Astrocyte of the cerebellum (primary cell): ENCODE measurements at regions not wholly inside any gene's neighbourhood (a gene's known extent, or its start where the extent isn't known, plus 50 kb on each side); places are given as distances from the start of the nearest gene placed in this dataset.
"Not testable (repeated sequence)": the region's sequence is repeated elsewhere in the genome, so short reads cannot be mapped to it uniquely, and the experiment has no call there.

Experiments
- DNase-seq: peaks from one replicate; pipeline ENCODE4 v3.0.0-alpha.2; 2011; ENCODE audit warnings: low read depth
- H3K4me3 ChIP-seq: 2 replicates; pipeline ENCODE4 v1.5.1; 2011; ENCODE audit warnings: mild to moderate bottlenecking, low read depth, low read length, moderate library complexity
- in situ Hi-C: cut with HindIII; loops from 2 replicates; pipeline ENCODE4 v1.10.0; 2017; ENCODE audit warnings: low sequenced_read_pairs
- TF ChIP-seq, protein P1 (sequence below): IDR thresholded peaks from 2 replicates; pipeline ENCODE4 v1.5.1; 2012; ENCODE audit warnings: low read length, low read depth, moderate library complexity, mild to moderate bottlenecking; ENCODE audit errors: missing control alignments

DNA sequence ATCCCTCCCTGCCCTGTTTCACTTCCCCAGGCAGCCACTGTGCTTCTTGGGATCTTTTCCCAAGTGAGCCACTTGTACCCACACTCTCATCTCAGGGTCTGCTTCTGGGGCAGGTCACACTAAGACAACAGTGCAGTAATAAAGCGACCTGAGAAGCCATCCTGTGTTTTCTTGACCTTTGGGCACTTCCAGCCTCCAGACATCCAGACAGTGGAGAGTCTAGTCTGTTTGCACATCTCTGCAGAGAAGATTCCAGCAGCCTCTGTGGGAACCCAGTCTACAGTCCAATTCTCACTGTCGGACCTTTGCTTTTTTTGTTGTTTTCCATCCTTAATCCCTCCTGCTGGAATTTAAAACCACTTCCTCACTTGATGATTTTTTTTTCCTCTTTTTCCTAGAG, 50.3 kb upstream of the ATP6AP2 start:
- in situ Hi-C loops, result no loop called here
- DNase-seq, result no peak
- TF ChIP-seq, protein P1, sequence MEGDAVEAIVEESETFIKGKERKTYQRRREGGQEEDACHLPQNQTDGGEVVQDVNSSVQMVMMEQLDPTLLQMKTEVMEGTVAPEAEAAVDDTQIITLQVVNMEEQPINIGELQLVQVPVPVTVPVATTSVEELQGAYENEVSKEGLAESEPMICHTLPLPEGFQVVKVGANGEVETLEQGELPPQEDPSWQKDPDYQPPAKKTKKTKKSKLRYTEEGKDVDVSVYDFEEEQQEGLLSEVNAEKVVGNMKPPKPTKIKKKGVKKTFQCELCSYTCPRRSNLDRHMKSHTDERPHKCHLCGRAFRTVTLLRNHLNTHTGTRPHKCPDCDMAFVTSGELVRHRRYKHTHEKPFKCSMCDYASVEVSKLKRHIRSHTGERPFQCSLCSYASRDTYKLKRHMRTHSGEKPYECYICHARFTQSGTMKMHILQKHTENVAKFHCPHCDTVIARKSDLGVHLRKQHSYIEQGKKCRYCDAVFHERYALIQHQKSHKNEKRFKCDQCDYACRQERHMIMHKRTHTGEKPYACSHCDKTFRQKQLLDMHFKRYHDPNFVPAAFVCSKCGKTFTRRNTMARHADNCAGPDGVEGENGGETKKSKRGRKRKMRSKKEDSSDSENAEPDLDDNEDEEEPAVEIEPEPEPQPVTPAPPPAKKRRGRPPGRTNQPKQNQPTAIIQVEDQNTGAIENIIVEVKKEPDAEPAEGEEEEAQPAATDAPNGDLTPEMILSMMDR, result no peak
- no peak overlapping the region for H3K4me3 ChIP-seq

DNA sequence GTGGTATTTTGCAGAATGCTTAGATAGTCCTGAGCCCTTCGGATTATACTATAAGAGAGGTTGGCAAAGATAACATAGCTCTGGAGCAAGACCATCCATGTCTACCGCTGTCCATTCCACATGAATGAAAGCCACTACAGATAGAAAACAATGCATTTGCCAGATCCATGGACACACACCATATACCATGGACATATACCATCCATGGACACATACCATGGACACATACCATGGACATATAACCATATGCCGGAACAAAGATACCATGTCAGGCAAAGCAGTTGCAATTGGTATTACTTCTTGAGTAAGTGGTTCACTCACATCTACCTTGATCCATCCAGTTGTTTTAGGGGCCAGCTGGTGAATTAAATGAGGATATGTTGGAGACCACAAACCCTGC, 53.2 kb upstream of the ATP6AP2 start:
- in situ Hi-C loops, result no loop called here
- H3K4me3 ChIP-seq, result no peak overlapping the region
- TF ChIP-seq, protein P1, result no peak
- no peak for DNase-seq

DNA sequence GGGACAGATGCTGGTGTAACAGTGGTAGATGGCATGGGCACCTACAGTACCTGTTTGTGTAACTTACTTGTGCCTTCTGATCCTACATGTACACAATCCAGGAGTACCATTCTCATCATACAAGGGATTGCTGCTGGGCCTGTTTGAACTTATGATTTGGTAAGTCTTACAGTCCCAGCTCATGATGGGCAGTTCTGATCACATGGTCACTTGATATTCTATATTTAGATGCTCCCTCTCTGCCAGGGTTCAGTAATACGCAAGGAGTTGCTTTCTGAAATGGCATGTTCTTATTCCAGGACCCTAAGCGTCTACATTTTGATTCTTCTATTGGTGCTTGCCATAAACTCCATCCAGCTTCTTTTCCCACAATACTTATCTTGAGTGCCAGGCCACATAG, 54.4 kb upstream of the ATP6AP2 start:
- in situ Hi-C loops, result no loop called here
- H3K4me3 ChIP-seq, result no peak overlapping the region
- no peak for DNase-seq
- TF ChIP-seq, protein P1, result no peak

DNA sequence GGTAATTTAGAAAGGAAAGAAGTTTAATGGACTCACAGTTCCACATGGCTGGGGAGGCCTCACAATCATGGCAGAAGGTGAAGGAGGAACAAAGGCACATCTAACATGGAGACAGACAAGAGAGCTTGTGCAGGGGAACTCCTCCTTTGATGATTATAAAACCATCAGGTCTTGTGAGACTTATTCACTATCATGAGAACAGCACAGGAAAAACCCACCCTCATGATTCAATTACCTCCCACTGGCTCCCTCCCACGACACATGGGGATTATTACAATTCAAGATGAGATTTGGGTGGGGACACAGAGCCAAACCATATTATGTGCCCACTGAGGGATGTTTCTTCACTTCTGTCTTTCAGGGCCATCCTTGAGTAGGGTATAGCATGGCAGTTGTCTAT, 54.9 kb upstream of the ATP6AP2 start:
- in situ Hi-C loops, H3K4me3 ChIP-seq, DNase-seq: not testable (repeated sequence)

DNA sequence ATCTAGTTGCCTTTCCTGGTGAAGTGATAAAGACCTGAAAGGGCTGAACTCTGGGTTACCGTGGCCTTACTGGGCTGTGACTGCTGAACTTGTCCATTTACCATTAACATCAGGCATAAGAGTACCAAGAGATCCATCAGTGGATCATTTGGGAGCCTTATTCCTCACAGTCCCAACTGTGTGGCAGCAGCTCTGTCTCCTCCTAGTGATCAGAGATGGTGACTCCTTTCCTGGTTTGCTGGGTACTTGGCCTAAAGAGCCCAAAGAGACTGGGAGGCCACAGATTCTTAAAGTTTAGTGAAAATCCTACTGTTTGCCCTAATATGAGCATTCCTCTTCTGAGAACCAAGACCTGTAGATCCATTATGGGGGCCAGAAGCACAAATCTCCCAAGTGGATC, 56.3 kb upstream of the ATP6AP2 start:
- no peak overlapping the region for H3K4me3 ChIP-seq
- in situ Hi-C loops, result no loop called here
- DNase-seq, result no peak
- TF ChIP-seq, protein P1, result no peak

DNA sequence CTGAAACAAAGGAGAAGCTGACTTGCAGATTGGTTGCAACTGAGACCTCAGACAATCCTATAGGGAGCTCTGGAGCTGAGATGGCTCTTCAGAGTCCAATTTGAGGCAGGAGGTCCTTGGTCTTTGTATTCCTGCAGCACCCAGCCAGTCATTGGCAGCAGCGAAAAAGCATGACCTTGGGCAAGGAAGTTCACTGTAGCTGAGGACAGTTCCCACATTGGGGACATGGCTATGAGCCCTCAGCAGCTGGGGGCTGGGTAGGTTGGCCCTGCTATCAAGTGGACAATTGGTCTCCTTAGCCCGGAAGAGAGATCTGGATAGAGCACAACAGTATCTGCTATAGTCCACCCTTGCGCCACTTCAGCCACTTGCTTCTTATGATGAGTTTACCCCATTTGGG, 56.9 kb upstream of the ATP6AP2 start:
- TF ChIP-seq, protein P1, result no peak
- in situ Hi-C loops, result no loop called here
- H3K4me3 ChIP-seq, result no peak overlapping the region
- no peak for DNase-seq

DNA sequence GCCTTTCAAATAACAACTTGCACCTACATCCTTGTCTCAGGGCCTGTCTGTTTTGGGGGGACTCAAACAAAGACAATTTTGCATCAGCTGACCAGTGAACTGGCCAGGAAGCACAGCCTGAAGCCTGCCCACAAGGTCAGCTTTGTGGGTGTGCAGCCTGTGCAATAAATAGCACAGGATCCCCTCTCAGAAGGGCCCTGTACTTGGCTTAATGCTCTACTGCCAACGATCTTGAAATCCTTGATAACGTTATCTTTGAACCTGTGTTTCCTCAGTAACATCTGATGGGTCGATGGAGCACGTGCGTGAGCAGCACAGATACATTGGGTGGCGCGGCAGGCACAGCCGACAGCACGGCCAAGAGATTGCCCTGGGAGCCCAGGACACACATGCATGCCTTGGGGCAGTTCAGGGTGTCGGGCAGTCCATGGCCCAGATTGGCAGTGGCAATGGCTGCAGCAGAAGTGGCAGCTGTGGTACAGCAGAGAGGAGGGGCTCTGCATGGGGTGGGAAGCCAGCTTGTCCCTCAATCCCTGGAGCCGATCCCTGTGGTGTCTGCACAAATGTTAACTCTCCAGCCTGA, 58.8 kb upstream of the ATP6AP2 start:
- in situ Hi-C loops, result no loop called here
- no peak overlapping the region for H3K4me3 ChIP-seq
- DNase-seq, result no peak
- TF ChIP-seq, protein P1, result no peak
